ENCODE measurements at regions not wholly inside any gene's neighbourhood (a gene's known extent, or its start where the extent isn't known, plus 50 kb on each side); places are given as distances from the start of the nearest gene placed in this dataset.
"Not testable (repeated sequence)": the region's sequence is repeated elsewhere in the genome, so short reads cannot be mapped to it uniquely, and the experiment has no call there.

DNA sequence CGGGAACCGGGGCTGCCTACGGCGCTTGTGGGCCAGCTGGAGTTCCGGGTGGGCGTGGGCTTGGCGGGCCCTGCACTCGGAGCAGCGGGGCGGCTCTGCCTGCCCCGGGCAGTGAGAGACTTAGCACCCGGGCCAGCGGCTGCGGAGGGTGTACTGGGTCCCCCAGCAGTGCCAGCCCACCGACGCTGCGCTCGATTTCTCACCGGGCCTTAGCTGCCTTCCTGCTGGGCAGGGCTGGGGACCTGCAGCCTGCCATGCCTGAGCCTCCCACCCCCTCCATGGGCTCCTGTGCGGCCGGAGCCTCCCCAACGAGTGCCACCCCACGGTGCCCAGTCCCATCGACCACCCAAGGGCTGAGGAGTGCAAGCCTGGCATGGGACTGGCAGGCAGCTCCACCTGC is 72.8 kb upstream of the SSBP2 start:
- not testable (repeated sequence) for H3K27me3 ChIP-seq (ENCODE audit: insufficient read depth, low read length); H3K36me3 ChIP-seq (ENCODE audit: insufficient read depth, low read depth, low read length); H3K27ac ChIP-seq (ENCODE audit: low read length); H3K9ac ChIP-seq (ENCODE audit: low read depth, low read length); H3K4me1 ChIP-seq (ENCODE audit: insufficient read depth, low read length); H3K9me3 ChIP-seq (ENCODE audit: insufficient read depth, low read depth, low read length); H3K4me3 ChIP-seq (ENCODE audit: low read length)

DNA sequence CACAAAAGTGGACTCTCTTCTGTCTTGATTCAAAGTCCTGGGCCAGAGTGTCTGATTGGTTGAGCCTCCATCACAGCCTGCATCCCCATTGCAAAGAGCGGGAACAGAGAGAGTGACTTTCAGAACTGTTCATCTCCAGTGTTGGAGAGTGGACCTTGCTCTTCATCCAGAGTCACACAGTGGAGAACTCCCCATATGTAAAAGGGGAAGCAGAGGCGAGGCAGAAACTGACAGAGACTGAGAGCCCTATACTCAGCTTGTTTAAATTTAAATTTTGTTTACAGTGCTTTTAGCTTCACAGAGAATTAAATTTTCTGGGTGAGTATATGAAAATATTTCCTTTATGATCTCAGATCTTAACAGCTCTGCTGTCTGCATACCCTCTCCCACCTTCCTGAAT is 70.0 kb upstream of the SSBP2 start:
- Histone ChIP-seq H3K36me3 (ENCODE audit: insufficient read depth, low read depth, low read length) (no peaks in the 10 kb centered on the region), H3K4me3 (ENCODE audit: low read length) (no peak overlapping the region), H3K9me3 (ENCODE audit: insufficient read depth, low read depth, low read length) (no peaks in the 10 kb centered on the region; the same call in 1 of the 2 replicates), H3K27ac (ENCODE audit: low read length) (no peak overlapping the region), H3K9ac (ENCODE audit: low read depth, low read length) (no peak overlapping the region), H3K4me1 (ENCODE audit: insufficient read depth, low read length) (no peaks in the 10 kb centered on the region), H3K27me3 (ENCODE audit: insufficient read depth, low read length) (no peaks in the 10 kb centered on the region)

- Histone ChIP-seq H3K9ac (ENCODE audit: low read depth, low read length) (no peak overlapping the region), H3K27me3 (ENCODE audit: insufficient read depth, low read length) (no peaks in the 10 kb centered on the region), H3K36me3 (ENCODE audit: insufficient read depth, low read depth, low read length) (no peaks in the 10 kb centered on the region), H3K27ac (ENCODE audit: low read length) (no peak overlapping the region), H3K4me3 (ENCODE audit: low read length) (no peak overlapping the region), H3K9me3 (ENCODE audit: insufficient read depth, low read depth, low read length) (no peaks in the 10 kb centered on the region; the same call in 1 of the 2 replicates), H3K4me1 (ENCODE audit: insufficient read depth, low read length) (no peaks in the 10 kb centered on the region)
Observed at GRCh38 chr5:81820318-81820636, 69.4 kb upstream of the SSBP2 start.

GRCh38 chr5:81819556-81820317 is 68.8 kb upstream of the SSBP2 start:
- Histone ChIP-seq H3K27ac (ENCODE audit: low read length) (no peak overlapping the region), H3K9me3 (ENCODE audit: insufficient read depth, low read depth, low read length) (no peaks in the 10 kb centered on the region; the same call in 1 of the 2 replicates), H3K9ac (ENCODE audit: low read depth, low read length) (no peak overlapping the region), H3K36me3 (ENCODE audit: insufficient read depth, low read depth, low read length) (no peaks in the 10 kb centered on the region), H3K27me3 (ENCODE audit: insufficient read depth, low read length) (no peaks in the 10 kb centered on the region), H3K4me3 (ENCODE audit: low read length) (no peak overlapping the region), H3K4me1 (ENCODE audit: insufficient read depth, low read length) (no peaks in the 10 kb centered on the region)

- H3K27me3 ChIP-seq (ENCODE audit: insufficient read depth, low read length): no peaks in the 10 kb centered on the region
- H3K36me3 ChIP-seq (ENCODE audit: insufficient read depth, low read depth, low read length): no peaks in the 10 kb centered on the region
- H3K4me1 ChIP-seq (ENCODE audit: insufficient read depth, low read length): no peaks in the 10 kb centered on the region
- no peaks in the 10 kb centered on the region; the same call in 1 of the 2 replicates for H3K9me3 ChIP-seq (ENCODE audit: insufficient read depth, low read depth, low read length)
- no peak overlapping the region for H3K4me3 ChIP-seq (ENCODE audit: low read length)
- no peak overlapping the region for H3K27ac ChIP-seq (ENCODE audit: low read length)
- H3K9ac ChIP-seq (ENCODE audit: low read depth, low read length): no peak overlapping the region
Observed at GRCh38 chr5:81817980-81818379, 67.1 kb upstream of the SSBP2 start.

DNA sequence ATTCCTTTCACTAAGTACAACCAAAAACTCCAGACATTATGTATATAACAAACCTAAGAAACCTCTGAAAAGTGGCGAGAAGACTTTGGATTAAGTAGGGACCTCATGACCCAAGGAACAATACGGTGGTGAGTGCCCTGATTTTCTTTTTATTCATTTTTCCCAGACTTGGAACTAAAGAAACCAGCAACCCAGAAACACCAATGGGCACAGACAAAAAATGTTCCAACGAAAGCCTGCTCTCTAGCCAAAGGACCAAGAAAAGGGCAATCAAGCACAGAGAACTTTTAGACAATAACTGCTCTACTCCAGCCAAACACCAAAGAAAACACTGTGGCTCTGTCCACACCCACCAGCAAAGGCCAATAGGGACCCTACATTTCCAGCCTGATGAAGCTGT is 66.2 kb upstream of the SSBP2 start:
- H3K36me3 ChIP-seq (ENCODE audit: insufficient read depth, low read depth, low read length): no peaks in the 10 kb centered on the region
- H3K4me3 ChIP-seq (ENCODE audit: low read length): no peak overlapping the region

GRCh38 chr5:81815321-81815720 is 64.4 kb upstream of the SSBP2 start:
- Histone ChIP-seq H3K36me3 (ENCODE audit: insufficient read depth, low read depth, low read length) (no peaks in the 10 kb centered on the region), H3K27ac (ENCODE audit: low read length) (no peak overlapping the region), H3K9me3 (ENCODE audit: insufficient read depth, low read depth, low read length) (no peaks in the 10 kb centered on the region), H3K27me3 (ENCODE audit: insufficient read depth, low read length) (no peaks in the 10 kb centered on the region), H3K9ac (ENCODE audit: low read depth, low read length) (no peak overlapping the region), H3K4me1 (ENCODE audit: insufficient read depth, low read length) (no peaks in the 10 kb centered on the region), H3K4me3 (ENCODE audit: low read length) (no peak overlapping the region)

More for the DNA sequence above, 66.2 kb upstream of the SSBP2 start:
- no peak overlapping the region for H3K9ac ChIP-seq (ENCODE audit: low read depth, low read length)
- no peaks in the 10 kb centered on the region for H3K4me1 ChIP-seq (ENCODE audit: insufficient read depth, low read length)
- H3K27me3 ChIP-seq (ENCODE audit: insufficient read depth, low read length): no peaks in the 10 kb centered on the region
- no peak overlapping the region for H3K27ac ChIP-seq (ENCODE audit: low read length)
- H3K9me3 ChIP-seq (ENCODE audit: insufficient read depth, low read depth, low read length): no peaks in the 10 kb centered on the region; the same call in 1 of the 2 replicates

DNA sequence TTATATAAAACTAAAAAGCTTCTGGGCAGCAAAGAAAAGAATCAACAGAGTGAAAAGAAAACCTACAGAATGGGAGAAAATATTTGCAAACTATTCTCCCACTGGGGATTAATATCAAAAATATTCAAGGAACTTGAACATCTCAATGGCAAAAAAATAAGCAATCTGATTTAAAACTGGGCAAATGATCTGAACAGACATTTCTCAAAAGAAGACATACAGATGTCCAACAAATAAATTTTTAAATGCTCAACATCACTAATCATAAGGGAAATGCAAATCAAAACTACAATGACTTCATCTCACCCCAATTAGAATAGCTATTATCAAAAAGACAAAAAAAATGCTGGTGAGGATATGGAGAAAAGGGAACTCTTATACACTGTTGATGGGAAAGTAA is 57.2 kb upstream of the SSBP2 start:
- Histone ChIP-seq H3K27ac (ENCODE audit: low read length) (no peak overlapping the region), H3K4me1 (ENCODE audit: insufficient read depth, low read length) (no peaks in the 10 kb centered on the region), H3K9ac (ENCODE audit: low read depth, low read length) (no peak overlapping the region), H3K36me3 (ENCODE audit: insufficient read depth, low read depth, low read length) (no peaks in the 10 kb centered on the region), H3K27me3 (ENCODE audit: insufficient read depth, low read length) (no peaks in the 10 kb centered on the region), H3K4me3 (ENCODE audit: low read length) (no peak overlapping the region), H3K9me3 (ENCODE audit: insufficient read depth, low read depth, low read length) (peaks cover 8% of the 10 kb centered on the region; the same call in 1 of the 2 replicates)

DNA sequence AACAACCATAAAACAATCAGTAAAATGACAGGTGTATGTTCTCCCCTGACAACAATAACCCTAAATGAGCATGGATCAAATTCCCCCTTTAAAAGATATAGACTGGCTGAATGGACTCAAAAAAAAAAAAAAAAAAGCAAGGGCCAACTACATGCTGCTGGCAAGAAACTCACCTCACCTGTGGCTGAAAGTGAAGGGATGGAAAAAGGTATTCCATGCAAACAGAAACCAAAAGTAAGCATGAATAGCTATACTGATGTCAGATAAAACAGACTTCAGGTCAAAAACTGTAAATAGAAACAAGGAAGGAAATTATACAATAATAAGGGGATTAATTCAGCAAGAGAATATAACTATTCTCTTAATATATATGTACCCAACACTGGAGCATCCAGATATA is 54.2 kb upstream of the SSBP2 start:
- Histone ChIP-seq H3K27ac (ENCODE audit: low read length) (no peak overlapping the region), H3K9me3 (ENCODE audit: insufficient read depth, low read depth, low read length) (peaks cover 8% of the 10 kb centered on the region; the same call in 1 of the 2 replicates), H3K27me3 (ENCODE audit: insufficient read depth, low read length) (no peaks in the 10 kb centered on the region), H3K36me3 (ENCODE audit: insufficient read depth, low read depth, low read length) (no peaks in the 10 kb centered on the region), H3K4me1 (ENCODE audit: insufficient read depth, low read length) (no peaks in the 10 kb centered on the region), H3K4me3 (ENCODE audit: low read length) (no peak overlapping the region), H3K9ac (ENCODE audit: low read depth, low read length) (no peak overlapping the region)

DNA sequence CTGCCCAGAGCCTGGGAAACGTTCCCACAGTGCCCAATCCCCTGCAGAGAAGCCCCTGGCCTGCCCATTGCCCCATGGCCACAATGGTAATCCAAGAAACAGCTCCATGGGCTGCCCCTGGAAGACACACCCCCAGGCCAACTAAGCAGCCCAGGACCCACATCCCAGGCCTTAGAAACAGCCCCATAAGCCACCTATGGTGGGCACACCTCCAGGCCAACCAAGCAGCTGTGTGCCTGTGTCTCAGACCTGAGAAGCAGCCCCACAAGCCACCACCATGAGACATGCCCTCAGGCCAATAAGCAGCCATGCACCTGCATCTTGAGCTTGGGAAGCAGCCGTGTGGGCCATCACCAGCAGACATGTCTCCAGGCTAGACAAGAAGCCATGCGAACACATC is 52.9 kb upstream of the SSBP2 start:
- H3K9ac ChIP-seq (ENCODE audit: low read depth, low read length): no peak overlapping the region
- no peak overlapping the region for H3K4me3 ChIP-seq (ENCODE audit: low read length)
- H3K9me3 ChIP-seq (ENCODE audit: insufficient read depth, low read depth, low read length): peaks cover 8% of the 10 kb centered on the region; the same call in 1 of the 2 replicates
- no peaks in the 10 kb centered on the region for H3K36me3 ChIP-seq (ENCODE audit: insufficient read depth, low read depth, low read length)
- H3K4me1 ChIP-seq (ENCODE audit: insufficient read depth, low read length): no peaks in the 10 kb centered on the region
- no peak overlapping the region for H3K27ac ChIP-seq (ENCODE audit: low read length)
- H3K27me3 ChIP-seq (ENCODE audit: insufficient read depth, low read length): no peaks in the 10 kb centered on the region

DNA sequence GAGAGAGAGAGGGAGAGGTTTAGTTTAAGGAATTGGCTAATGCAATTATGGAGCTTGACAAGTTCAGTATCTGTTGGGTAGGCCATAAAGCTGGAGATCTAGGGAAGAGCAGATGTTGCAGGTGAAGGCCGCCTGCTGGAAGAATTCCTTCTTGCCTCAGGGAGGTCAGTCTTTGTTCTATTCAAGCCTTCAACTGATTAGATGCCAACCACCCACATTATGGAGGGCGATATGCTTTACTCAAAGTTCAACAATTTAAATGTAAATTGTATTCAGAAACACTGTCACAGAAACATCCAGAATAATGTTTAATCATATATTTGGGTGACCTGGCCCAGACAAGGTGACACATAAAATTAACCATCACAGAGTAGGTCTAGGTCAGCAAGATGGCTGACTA is 51.7 kb upstream of the SSBP2 start:
- H3K9ac ChIP-seq (ENCODE audit: low read depth, low read length): no peak overlapping the region
- H3K4me1 ChIP-seq (ENCODE audit: insufficient read depth, low read length): peaks cover 5% of the 10 kb centered on the region
- H3K9me3 ChIP-seq (ENCODE audit: insufficient read depth, low read depth, low read length): peaks cover 4% of the 10 kb centered on the region; the same call in 1 of the 2 replicates
- no peak overlapping the region for H3K27ac ChIP-seq (ENCODE audit: low read length)
- no peaks in the 10 kb centered on the region for H3K27me3 ChIP-seq (ENCODE audit: insufficient read depth, low read length)
- H3K4me3 ChIP-seq (ENCODE audit: low read length): no peak overlapping the region
- no peaks in the 10 kb centered on the region for H3K36me3 ChIP-seq (ENCODE audit: insufficient read depth, low read depth, low read length)

DNA sequence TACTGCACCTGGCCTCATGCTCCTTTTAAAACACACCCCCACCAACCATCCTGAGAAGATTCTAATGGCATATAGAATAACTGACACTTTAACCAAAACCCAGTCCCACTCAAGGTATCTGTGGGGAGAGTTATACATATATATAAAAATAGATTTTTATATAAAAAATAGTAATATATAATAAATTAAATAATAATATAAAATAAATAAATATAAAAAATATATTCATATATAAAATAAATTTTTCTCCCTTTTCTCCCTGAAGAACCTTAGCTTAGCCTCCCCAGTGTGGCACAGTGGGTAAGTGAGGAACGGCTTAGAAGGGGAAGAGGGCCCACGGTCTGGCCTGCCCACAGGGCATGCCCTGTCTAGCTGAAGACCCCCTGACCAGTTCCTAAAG is 51.1 kb upstream of the SSBP2 start:
- no peak overlapping the region for H3K27ac ChIP-seq (ENCODE audit: low read length)
- H3K27me3 ChIP-seq (ENCODE audit: insufficient read depth, low read length): no peaks in the 10 kb centered on the region
- peaks cover 5% of the 10 kb centered on the region for H3K4me1 ChIP-seq (ENCODE audit: insufficient read depth, low read length)
- no peak overlapping the region for H3K9ac ChIP-seq (ENCODE audit: low read depth, low read length)
- no peaks in the 10 kb centered on the region for H3K36me3 ChIP-seq (ENCODE audit: insufficient read depth, low read depth, low read length)
- H3K9me3 ChIP-seq (ENCODE audit: insufficient read depth, low read depth, low read length): no peaks in the 10 kb centered on the region
- no peak overlapping the region for H3K4me3 ChIP-seq (ENCODE audit: low read length)
